Stomach (tissue), 4 donors: ENCODE measurements at regions not wholly inside any gene's neighbourhood (a gene's known extent, or its start where the extent isn't known, plus 50 kb on each side); places are given as distances from the start of the nearest gene placed in this dataset.

Experiments used
- POLR2AphosphoS5 ChIP-seq, 3 donors: sonication (generic); formaldehyde crosslinking; IDR thresholded peaks; one replicate each; pipeline ENCODE4 v1.6.1; 2016; ENCODE audit warnings: antibody characterized with exemption in 3 of 3
- TF ChIP-seq, protein P1 (sequence below), 7 experiments: fragments of 450-650 bp in 4 of 7; fragments of 200-600 bp in 3 of 7; sonication (generic) in 3 of 7; IDR thresholded peaks; one replicate each; pipeline ENCODE4 v1.5.1; 2016 to 2019; ENCODE audit warnings: antibody characterized with exemption in 7 of 7, control low read depth in 2 of 7, mild to moderate bottlenecking in 1 of 7

DNA sequence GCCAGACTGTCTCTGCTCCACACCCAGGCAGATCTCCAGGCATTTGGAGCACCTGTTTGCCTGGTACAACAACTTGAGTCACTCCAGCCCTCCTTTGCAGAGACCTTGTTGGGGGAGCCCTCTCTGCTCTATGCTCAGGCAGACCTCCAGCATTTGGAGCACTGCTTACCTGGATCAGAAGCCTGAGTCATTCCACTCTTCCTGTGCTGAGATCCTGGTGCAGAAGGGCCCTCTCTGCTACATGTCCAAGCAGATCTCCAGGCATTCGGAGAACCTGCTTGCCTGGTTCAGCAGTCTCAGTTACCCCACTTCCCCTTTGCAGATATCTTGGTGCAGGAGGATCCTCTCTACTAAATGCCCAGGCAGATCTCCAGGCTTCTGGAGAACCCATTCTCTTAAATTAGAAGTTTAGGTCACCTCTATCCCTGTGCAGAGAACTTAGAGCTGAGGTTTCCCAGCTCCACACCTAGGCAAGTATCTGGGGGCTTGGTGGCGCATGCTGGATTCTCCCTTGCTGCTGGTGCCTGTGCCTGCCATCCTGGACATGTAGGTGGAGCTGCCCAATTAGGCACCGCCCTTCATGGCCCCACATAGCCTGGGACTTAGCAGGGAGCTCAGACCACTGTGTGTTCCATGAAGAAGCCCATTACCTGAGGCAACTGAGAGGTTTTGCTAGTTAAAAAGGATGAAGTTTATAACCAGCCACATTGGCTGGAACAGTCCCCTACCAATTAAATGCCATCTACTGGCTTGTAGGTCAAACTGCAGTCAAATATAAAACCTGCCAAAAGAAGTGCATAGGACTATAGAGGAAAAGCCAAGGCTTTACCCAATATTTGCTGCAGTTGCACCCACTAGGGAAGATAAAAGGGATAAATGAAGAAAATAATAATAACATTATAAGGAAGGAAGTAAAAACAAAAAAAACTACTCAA is 97.6 kb upstream of the SLITRK6 start:
- TF ChIP-seq, protein P1, sequence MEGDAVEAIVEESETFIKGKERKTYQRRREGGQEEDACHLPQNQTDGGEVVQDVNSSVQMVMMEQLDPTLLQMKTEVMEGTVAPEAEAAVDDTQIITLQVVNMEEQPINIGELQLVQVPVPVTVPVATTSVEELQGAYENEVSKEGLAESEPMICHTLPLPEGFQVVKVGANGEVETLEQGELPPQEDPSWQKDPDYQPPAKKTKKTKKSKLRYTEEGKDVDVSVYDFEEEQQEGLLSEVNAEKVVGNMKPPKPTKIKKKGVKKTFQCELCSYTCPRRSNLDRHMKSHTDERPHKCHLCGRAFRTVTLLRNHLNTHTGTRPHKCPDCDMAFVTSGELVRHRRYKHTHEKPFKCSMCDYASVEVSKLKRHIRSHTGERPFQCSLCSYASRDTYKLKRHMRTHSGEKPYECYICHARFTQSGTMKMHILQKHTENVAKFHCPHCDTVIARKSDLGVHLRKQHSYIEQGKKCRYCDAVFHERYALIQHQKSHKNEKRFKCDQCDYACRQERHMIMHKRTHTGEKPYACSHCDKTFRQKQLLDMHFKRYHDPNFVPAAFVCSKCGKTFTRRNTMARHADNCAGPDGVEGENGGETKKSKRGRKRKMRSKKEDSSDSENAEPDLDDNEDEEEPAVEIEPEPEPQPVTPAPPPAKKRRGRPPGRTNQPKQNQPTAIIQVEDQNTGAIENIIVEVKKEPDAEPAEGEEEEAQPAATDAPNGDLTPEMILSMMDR (IDR thresholded peaks at IDR 0.05): no peak
- TF ChIP-seq POLR2AphosphoS5 (IDR thresholded peaks at IDR 0.05): no peak
